Adrenal gland (tissue), 9 donors: ENCODE measurements at regions not wholly inside any gene's neighbourhood (a gene's known extent, or its start where the extent isn't known, plus 50 kb on each side); places are given as distances from the start of the nearest gene placed in this dataset.
A peak's percentile ranks its signal among the peaks of the same experiment; 100 is the strongest.

Experiments
- DNase-seq, 7 donors: peaks; one replicate each; pipeline ENCODE4 v3.0.0-alpha.2; 2019 to 2020
- H3K27ac ChIP-seq, 5 donors: fragments of 200-600 bp; sonication (generic) in 4 of 5; 1 replicate in 3 of 5; 2 replicates in 2 of 5; pipeline versions ENCODE4 v1.5.1 to v1.8.0; 2016 to 2020; ENCODE audit warnings: mild to moderate bottlenecking in 1 of 5
- H3K27me3 ChIP-seq: fragments of 200-600 bp; 2 replicates; pipeline ENCODE4 v1.8.0; 2021
- H3K36me3 ChIP-seq, 2 donors: fragments of 200-600 bp; replicated peaks in 1 of 2; 1 replicate in 1 of 2; 2 replicates in 1 of 2; pipeline versions ENCODE4 v1.5.1 to v1.8.0; 2018 to 2022
- H3K4me1 ChIP-seq, 2 donors: fragments of 200-600 bp; replicated peaks in 1 of 2; 1 replicate in 1 of 2; 2 replicates in 1 of 2; pipeline versions ENCODE4 v1.5.1 to v1.8.0; 2018 to 2021
- H3K4me3 ChIP-seq, 4 donors: fragments of 200-600 bp; sonication (generic) in 3 of 4; one replicate each; pipeline ENCODE4 v1.5.1; 2016 to 2018
- H3K9me3 ChIP-seq, 3 donors: fragments of 200-600 bp; sonication (generic) in 1 of 3; replicated peaks in 1 of 3; 1 replicate in 2 of 3; 2 replicates in 1 of 3; pipeline versions ENCODE4 v1.5.1 to v1.8.0; 2016 to 2021
- CTCF ChIP-seq, 6 experiments: fragments of 450-650 bp in 4 of 6; fragments of 200-600 bp in 2 of 6; sonication (generic) in 1 of 6; IDR thresholded peaks; 1 replicate in 5 of 6; 2 replicates in 1 of 6; pipeline versions ENCODE4 v1.5.1 to v1.8.0; 2016 to 2021; ENCODE audit warnings: antibody characterized with exemption in 6 of 6, mild to moderate bottlenecking in 2 of 6, moderate library complexity in 1 of 6
- POLR2A ChIP-seq, 2 donors: fragments of 450-650 bp; IDR thresholded peaks; one replicate each; pipeline ENCODE4 v1.6.1; 2017; ENCODE audit warnings: antibody characterized with exemption in 2 of 2, mild to moderate bottlenecking in 2 of 2, moderate library complexity in 1 of 2
- WGBS, 4 donors: extraction: QIAGEN DNeasy Blood & Tissue Kit in 2 of 4; methylation state at CpG; one replicate each; pipeline versions ENCODE4 v1.1.5 to v1.1.7; 2013 to 2017; 5-methylcytosine and 5-hydroxymethylcytosine counted together
- intact Hi-C, 2 donors: fragments of 100-400 bp; cut with DNase I; formaldehyde crosslinking; loops; one replicate each; pipeline versions ENCODE4 v1.14.1 to v1.15.0; 2022 to 2023
- donor health status: healthy with polysubstance abuse.
- donor health status: Bipolar disorder and iron deficiency.
- donor health status: DM: yes; HTN: yes; CAD: no.
- donor health status: DM: no; HTN: no; CAD: no.
- donor health status: DM: no; HTN: no; CAD: no.

- Histone ChIP-seq H3K27ac (no peak overlapping the region), H3K27me3 (no peaks in the 10 kb centered on the region), H3K36me3 (no peaks in the 10 kb centered on the region), H3K4me1 (no peaks in the 10 kb centered on the region), H3K4me3 (no peak overlapping the region), H3K9me3 (no peaks in the 10 kb centered on the region)
- TF ChIP-seq POLR2A (IDR thresholded peaks at IDR 0.05) (no peak), CTCF (IDR thresholded peaks at IDR 0.05) (no peak)
- 73 to 100% (median 80%) methylated on average over 1 of the region's 1 CpG for WGBS, 4 donors
- no peak for DNase-seq
- intact Hi-C loops = no loop called here
Observed at GRCh38 chr5:81914696-81915095, 57.1 kb upstream of the ATG10 start.

GRCh38 chr5:81912933-81913332 lies 58.9 kb upstream of the ATG10 start:
- intact Hi-C loops = no loop called here
- Histone ChIP-seq H3K4me1 (no peaks in the 10 kb centered on the region), H3K36me3 (no peaks in the 10 kb centered on the region), H3K9me3 (no peaks in the 10 kb centered on the region), H3K27ac (no peak overlapping the region), H3K4me3 (no peak overlapping the region), H3K27me3 (no peaks in the 10 kb centered on the region)
- no peak for TF ChIP-seq POLR2A (IDR thresholded peaks at IDR 0.05)
- TF ChIP-seq CTCF (IDR thresholded peaks at IDR 0.05) = no peak
- WGBS, 4 donors = 92 to 97% (median 95%) methylated on average over 8 of the region's 8 CpGs
- no peak for DNase-seq

GRCh38 chr5:81909677-81910076 lies 62.1 kb upstream of the ATG10 start:
- H3K27ac ChIP-seq = no peak overlapping the region
- no peaks in the 10 kb centered on the region for H3K36me3 ChIP-seq
- H3K27me3 ChIP-seq = no peaks in the 10 kb centered on the region
- no peaks in the 10 kb centered on the region for H3K9me3 ChIP-seq
- TF ChIP-seq POLR2A (IDR thresholded peaks at IDR 0.05) (no peak), CTCF (IDR thresholded peaks at IDR 0.05) (no peak)
- H3K4me3 ChIP-seq = no peak overlapping the region
- intact Hi-C loops = no loop called here
- no peaks in the 10 kb centered on the region for H3K4me1 ChIP-seq
- WGBS, 4 donors = 73 to 97% (median 93%) methylated on average over 1 of the region's 1 CpG
- no peak for DNase-seq

GRCh38 chr5:81908771-81909170 lies 63.1 kb upstream of the ATG10 start:
- H3K27ac ChIP-seq = peak overlapping the region in 1 of 5 donors; percentile 15
- no peak overlapping the region for H3K4me3 ChIP-seq
- H3K9me3 ChIP-seq = no peaks in the 10 kb centered on the region
- TF ChIP-seq POLR2A (IDR thresholded peaks at IDR 0.05) (no peak), CTCF (IDR thresholded peaks at IDR 0.05) (no peak)
- intact Hi-C loops = no loop called here
- no peaks in the 10 kb centered on the region for H3K4me1 ChIP-seq
- WGBS, 4 donors = 51 to 63% (median 57%) methylated on average over 5 of the region's 5 CpGs
- DNase-seq = no peak
- no peaks in the 10 kb centered on the region for H3K27me3 ChIP-seq
- no peaks in the 10 kb centered on the region for H3K36me3 ChIP-seq
